Limb (tissue), 2 donors: ENCODE measurements at regions not wholly inside any gene's neighbourhood (a gene's known extent, or its start where the extent isn't known, plus 50 kb on each side); places are given as distances from the start of the nearest gene placed in this dataset.

Experiments
- DNase-seq, 2 donors: peaks; one replicate each; pipeline ENCODE4 v3.0.0-alpha.2; 2016; ENCODE audit errors: extremely low spot score in 2 of 2

DNA sequence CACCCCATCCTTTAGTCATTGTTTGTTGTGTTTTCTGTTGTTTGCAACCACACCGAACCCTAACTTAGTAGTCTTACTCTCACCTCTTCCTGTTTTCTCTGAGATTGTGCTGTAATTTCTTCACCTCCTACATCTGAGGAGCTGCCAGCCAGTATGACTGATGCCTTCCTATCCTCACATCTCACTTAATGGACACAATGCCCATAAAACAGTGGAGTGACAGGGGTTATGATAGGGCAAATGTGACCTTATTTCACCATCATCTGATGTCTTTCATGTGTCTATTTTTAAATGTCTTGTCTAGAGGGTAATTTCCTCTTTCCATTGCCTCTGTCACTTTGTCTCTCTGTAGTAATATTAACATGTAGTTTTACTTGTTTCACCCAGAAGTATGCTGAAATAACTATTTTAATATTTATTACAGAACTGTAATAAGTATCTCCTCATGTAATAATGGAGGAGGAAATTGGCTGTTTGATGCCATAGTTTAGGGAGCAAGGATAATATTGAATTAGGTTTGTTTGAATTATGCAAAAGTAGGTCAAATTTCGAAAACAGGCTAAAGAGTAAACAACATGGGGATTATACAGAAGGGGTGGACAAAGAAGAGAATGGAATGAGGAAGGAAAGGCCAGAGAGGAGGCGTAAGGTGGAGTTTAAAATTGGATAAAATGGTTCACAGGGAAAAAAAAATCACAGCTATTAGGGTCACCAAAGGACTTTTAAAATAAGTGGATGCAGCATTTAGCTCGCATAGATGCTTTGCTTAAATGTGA is 103.5 kb upstream of the SPRY2 start:
- no peak for DNase-seq

DNA sequence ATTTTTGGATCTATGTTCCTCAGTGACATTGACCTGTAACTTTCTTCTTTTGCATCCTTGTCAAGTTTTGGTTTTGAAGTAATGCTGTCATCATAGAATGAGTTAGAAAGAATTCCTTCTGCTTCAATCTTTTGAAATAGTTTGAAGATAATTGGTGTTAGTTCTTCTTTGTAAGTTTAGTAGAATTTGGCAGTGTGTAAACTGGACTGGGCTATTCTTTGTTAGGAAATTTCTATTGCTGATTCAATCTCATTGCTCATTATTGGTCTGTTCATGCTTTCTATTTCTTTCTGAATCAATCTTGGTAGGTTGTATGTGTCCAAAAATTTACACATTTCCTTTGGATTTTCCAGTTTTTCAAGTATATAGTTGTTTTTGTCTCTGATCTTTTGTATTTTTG is 101.7 kb upstream of the SPRY2 start:
- DNase-seq = no peak

DNA sequence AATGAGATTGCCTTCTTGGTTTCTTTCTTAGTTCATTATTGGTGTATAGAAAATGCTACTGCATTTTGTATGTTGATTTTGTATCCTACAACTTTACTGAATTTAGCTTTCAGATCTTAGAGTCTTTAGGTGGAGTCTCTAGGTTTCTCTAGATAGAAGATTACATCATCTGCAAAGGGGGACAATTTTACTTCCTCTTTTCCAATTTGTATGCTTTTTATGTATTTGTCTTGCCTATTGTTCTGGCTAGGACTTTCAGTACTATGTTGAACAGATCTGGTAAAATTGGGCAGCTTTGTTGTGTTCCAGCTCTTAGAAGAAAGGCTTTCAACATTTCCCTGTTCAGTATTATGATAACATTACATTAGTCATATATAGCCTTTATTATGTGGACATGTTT is 101.0 kb upstream of the SPRY2 start:
- DNase-seq = no peak

DNA sequence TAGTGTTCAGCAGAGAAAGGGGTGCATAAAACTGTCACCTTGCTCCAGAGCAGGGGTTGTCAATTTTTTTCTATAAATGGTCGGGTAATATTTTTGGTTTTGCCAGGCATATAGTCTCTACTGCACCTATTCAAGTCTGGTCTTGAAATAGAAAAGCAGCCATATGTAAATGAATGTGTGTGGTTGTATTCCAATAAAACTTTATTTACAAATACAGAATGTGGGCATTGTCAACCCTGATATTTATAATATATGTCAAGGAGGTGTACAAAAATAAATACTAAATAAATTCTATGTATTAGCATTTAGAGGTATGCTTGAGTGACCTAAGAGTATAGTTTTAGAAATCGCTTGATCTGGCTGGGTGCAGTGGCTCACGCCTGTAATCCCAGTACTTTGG is 97.6 kb upstream of the SPRY2 start:
- DNase-seq = no peak

DNA sequence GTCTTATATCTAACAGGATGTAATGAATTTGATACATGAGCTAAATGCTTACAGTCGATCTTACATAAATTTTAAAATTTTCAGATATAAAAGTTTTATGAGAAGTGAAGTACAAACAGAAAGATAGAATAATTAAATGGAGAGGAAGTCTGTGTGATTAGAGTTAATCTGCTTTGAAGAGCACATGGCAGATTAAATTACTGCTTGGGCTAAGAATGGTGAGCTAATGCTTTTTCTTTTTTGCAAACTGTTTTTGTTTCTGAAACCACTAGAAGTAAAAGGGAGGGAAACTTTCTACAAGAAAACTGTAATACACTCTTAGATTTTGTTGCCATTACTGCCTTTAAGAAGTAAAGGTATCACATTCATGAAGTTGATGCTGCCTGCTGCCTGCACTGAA is 96.3 kb upstream of the SPRY2 start:
- peak in 1 of 2 donors; percentile 37 for DNase-seq

DNA sequence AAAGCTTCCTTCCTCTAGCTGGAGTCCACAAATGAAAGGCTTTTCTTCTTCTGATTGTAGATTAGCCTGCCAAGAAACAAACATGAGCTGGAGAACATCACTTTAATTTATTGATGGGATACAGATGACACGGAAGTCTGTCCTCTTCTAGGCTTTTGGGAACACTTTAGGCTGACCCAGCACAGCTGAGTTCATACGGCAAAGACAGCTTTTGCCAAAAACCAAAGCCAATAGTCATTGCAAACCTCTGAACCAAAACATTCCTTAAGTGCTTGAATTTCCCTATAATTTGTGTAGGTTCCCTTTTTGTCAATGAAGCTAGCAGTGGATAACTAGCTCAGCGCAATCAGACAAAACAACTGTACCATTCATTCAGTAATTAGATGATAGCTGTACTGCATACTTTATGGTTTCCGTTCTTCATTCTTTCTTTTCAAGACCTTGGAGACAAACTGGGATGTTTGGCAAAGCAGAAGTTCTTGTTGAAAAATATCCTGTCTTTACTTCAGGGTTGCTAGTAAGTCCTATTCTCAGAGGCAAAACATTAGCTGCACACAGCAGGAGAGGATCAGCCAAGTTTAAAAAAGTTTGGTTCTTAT is 95.7 kb upstream of the SPRY2 start:
- DNase-seq = peak; percentile 39 to 92

DNA sequence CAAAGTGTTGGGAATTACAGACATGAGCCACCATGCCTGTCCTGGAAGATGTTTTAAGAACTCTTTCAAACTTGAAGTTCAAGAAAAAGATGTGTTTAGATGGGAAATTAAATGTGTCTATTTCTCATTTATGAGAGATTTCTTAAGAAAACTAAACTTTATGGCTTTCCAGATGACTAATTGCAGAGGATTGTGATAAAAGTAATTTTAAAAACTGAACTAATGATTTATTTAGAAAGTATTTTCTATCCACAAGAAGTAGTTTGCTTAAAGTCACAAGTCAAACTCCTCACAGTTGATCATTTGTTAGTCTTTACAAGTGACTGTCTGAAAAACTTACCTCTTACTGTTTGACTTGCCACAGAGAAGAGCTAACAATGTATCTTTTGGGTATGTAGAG is 89.6 kb upstream of the SPRY2 start:
- no peak for DNase-seq

DNA sequence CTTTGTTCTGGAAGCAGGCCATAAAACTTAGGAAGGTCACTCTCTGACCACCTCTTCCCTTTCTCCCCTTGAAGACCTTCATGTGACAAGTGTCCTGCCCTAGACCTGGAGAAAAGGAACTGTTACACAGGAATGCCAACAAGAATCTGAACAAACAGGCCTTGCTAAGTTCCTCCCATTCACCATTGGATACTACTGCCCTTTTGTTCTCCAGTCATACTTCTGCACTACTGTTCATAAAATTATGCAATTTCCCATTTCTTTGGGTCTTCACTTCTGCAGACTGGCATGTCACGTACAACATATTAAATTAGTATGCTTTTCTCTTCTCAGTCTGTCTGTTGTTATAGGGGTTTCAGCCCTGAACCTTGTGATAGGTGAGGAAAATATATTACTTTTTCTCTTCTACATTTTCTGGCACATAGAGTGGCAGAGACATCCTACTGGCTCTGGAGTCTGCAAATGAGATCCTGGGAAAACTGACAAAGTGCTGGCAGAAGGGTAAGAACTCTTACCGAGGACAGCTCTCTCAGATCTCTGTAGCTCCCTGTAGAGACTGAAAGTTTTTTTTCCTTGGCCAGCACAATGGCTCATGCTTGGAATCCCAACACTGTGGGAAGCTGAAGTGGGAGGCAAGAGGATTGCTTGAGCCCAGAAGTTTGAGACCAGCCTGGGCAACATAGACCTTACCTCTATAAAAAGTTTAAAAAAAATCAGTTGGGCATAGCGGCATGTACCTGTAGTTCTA is 87.6 kb upstream of the SPRY2 start:
- no peak for DNase-seq

DNA sequence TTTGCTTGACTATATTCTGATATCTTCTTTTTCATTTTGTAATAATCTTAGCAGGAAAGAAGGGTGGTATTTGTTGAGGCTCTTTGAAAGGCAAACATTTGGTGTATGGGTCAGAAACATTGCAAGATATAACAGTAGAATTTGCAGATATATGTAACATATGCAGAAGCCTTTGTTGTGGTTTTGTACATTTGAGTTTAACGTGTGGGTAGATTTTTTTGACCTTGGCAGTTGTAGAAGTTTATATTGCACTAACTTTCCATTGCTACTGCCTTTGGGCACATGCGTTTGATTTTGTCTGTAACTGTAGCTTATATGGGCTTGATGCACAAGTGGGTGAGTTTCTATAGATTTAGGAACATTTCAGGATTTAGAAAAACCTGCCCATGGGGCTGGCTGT is 78.5 kb upstream of the SPRY2 start:
- DNase-seq = no peak

DNA sequence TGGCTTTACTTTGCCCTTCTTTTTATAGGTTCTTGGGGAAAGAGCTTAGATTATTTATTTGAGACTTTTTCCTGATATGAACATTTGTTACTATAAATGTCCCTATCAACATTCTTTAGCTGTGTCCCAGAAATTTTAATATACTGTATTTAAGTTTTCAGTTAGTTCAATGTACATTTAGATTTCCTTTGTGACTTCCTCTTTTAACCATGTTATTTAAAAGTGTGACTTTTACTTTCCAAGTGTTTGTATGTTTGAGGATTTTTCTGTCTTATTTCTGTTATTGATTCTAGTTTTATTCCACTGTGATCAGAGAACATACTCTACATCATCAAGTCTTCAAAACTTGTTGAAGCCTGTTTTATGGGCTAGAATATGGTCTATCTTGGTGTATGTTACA is 72.7 kb upstream of the SPRY2 start:
- no peak for DNase-seq

DNA sequence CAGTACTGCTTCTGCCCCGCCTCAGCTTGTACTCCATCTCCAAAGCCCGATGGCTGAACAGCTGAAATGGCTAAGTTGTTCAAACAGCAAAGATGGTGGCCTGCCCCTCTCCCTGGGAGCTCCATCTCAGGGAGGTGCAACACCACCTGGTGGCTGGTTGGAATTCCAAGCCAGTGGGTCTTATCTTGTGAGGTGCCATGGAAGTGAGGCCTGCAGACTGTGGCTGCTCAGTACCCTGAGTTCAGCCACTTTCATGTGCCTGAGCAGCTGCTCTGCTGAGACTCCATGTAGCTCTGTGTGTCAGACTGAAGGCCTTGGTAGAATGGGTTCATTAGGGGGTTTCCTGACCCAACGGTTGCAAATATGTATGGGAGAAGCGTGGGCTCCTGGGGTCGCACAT is 67.3 kb upstream of the SPRY2 start:
- DNase-seq = no peak

DNA sequence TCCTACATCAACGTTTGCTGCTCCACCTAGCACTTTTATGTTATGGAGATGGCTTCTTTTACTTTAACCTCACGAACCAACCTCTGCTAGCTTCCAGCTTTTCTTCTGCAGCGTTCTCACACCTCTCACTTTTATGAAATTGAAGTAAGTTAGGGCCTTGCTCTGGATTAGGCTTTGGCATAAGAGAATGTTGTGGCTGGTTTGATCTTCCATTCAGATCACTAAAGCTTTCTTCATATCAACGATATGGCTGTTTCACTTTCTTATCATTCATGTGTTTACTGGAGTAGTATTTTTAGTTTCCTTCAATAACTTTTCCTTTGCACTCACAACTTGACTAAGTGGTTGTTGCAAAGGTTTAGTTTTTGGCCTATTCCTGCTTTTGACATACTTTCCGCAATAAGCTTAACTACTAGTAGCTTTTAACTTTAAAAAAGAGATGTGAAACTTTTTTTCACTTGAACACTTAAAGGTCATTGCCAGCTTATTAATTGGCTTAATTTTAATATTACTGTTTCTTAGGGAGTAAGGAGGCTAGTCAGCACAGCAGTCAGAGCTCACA is 60.0 kb upstream of the SPRY2 start:
- DNase-seq = no peak

DNA sequence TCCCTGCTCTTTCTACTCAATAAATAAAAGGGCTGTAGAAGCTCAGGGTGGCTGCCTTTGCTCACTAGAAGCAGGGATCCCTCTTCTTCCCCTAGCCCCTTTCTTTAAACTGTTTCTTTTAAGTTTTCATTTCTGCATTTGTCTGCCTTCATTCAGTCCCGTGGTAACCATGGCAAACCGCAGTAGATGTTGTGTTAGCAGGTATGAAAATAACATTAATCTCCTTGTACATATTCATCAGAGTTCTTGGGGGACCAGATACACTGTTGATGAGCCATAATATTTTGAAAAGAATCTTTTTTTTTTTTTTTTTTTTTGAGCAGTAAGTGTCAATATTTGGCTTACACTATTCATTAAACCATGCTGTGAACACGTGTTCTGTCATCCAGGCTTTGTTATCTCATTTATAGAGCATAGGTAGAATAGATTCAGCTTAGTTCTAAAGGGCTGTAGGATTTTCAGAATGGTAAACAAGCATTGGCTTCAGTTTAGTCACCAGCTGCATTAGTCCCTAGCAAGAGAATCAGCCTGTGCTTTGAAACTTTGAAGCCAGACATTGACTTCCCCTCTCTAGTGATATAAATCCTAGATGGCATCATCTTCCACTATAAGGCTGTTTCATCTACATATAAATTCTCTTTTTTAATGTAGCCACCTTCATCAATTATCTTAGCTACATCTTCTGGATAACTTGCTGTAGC is 59.4 kb upstream of the SPRY2 start:
- DNase-seq = no peak

DNA sequence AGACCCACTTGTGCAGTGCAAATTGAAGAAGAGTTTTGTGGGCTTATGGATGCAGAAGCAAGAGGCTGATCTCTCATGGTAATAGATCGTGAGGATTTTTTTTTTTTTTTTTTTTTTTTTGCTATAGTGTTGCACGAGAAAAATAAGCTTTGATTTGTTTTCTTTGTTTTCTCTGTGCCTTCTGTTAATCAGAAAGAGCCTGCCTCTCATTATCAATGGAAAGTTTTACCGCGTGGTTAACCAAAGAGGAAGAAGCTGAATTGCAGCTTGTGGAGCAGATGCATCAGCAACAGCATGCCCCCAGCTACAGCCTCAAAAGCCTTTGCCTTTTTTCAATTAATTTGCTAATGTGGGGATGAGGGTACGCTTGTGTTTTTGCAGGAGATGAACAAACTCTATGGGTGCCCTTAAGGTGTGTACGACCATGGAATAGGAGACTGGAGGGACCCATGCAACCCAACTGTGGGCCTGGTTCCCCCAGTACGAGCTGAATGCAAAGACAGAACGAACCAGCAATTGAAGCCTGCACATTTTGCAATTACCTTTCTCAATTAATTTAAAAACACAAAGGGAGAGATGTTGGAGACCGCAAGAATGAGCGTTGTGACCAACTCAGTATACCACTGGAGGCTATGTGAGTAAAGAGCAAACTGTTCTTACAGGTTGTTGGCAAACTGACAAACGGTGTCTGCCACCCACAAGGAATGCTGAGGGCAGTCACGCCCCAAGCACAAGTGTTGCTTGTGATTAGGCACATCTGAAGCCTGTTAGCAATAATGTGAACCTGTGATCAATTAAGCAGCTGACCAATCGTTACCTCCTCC is 58.6 kb upstream of the SPRY2 start:
- DNase-seq = no peak
